CD4-positive, alpha-beta T cell treated with Interleukin-15 for 1 hour (primary cell): ENCODE measurements at regions not wholly inside any gene's neighbourhood (a gene's known extent, or its start where the extent isn't known, plus 50 kb on each side); places are given as distances from the start of the nearest gene placed in this dataset.
A peak's percentile ranks its signal among the peaks of the same experiment; 100 is the strongest.

Source experiments
- DNase-seq: peaks from one replicate; pipeline ENCODE4 v3.0.0-alpha.2; 2020

- DNase-seq: no peak
Observed at GRCh38 chr15:93176065-93176464, 87.1 kb upstream of the RGMA start.

DNA sequence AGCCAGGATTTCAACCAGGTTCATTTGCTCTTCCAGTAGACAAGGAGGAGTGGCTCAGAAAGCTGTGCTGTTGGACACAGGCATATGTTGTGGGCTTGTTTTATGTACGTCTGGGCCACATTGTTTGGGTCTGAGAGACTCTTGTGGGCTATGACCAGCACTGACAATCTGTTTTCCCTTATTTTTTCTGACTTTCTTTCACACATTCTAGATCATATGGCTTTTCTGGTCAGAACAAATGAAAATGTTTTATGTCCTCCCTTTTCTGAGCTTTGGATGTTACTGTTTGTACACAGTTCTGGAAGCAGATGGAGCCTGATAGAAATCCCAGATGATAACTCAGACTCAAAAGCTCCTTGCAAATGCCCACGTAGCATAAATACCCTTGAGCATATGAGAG lies 85.8 kb upstream of the RGMA start:
- DNase-seq: no peak

- no peak for DNase-seq
Observed at GRCh38 chr15:93173369-93173768, 84.4 kb upstream of the RGMA start.

DNA sequence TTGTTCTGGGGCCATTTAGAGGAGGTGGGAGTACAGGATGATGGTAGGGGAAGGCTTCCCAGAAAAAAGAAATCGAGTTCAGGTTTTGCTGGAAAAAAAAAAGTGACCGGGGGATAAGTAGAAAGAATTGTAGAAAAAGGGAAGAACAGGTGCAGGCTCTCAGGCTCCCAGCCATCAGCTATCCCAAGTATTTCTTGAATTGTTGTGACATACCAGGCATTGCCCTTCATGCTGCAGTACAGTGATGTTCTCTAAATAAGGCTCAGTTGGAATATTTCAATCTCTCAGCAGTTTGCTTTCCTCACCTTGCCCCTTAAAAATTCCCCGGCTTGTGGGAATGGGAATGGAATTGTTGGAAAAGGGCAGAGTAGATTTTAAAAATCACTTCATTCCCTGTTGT lies 82.5 kb upstream of the RGMA start:
- DNase-seq: no peak

GRCh38 chr15:93170329-93170728 lies 81.3 kb upstream of the RGMA start:
- no peak for DNase-seq

DNA sequence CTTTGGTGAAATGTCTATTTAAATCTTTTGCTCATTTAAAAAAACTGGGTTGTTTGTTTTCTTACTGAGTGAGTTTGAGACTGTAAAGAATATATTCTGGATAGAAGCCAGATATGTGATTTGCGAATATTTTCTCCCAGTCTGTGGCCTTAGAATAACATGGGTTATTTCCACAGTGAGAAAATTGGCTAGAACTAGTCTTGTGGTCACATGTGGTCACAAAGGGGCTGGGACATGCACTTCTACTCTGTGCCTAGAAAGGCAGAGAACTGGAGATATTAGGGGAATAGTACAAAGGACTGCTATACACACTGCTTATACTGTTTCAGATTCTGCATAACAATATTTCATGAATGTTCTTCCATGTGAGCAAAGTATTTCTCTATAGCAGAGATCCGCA lies 79.9 kb upstream of the RGMA start:
- no peak for DNase-seq

DNA sequence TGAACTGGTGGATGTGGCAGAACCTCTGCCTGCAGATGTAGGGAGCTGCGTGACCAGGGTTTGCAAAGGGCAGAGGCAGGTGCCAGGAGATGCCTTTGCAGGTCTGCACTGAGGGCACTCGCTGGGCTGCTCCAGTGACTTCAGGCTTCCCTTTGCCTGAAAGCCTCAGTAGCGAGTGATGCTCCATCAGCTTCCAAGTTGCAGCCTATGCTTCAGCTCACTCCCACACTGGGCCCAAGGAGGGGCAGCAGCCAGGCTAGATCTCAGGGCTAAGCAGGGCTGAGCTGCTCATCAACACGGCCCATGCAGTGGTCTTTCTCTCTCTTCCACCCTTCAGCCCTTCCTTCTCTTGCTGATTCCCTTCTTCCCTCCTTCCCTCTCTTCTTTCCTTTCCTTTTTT lies 78.3 kb upstream of the RGMA start:
- DNase-seq: no peak

DNA sequence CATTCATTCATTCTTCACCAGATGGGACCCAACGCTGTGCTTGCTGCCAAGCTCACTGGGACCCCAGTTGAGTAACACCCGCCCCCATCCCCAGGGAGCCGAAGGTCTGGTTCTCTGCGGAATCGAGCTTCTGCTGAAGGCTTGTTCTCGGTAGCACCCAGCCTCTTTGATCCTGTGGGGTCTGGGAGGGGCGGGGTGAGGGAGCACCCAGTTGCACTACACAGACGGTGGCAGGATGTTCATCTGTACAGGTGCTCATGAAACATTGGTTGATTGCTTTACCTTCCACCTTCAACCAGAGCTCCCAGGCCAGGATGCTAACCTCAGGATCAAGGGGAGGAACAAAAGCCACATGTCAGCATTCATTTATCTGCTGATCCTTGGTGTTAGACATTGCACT lies 77.7 kb upstream of the RGMA start:
- no peak for DNase-seq

DNA sequence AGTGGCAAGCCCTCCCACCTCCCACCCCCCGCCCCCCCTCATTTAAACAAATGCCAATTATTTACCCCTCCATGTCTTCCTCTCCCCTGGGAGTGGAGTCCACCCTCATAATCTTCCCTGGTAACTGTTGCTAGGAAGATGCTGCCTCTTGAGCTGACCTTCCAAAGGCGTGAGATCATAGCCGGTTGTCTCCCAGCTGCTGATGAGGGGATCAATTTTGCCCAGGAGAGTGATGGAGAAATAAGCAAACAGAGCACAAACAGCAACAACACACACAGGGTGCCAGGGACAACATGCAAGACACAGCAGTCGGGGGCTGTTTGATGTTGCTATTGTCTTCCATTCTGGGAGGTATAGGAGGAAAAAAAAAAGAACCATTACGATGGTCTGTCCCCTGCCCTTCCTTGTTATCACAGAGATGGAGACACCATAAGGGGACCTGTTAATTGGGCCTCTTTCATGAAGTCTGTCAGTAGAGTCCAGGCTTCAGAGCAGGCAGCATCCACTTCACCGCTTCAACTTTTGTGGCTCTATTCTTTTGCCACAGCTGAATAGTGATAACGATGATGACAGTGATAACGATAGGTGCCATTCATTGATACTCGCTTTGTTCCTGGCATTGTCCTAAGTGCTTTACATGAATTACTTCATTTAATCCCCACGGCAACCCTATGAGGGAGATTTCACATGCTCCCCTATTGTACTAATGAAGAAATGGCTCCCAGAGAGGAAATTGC lies 76.9 kb upstream of the RGMA start:
- no peak for DNase-seq

GRCh38 chr15:93164409-93164808 lies 75.4 kb upstream of the RGMA start:
- DNase-seq: no peak

DNA sequence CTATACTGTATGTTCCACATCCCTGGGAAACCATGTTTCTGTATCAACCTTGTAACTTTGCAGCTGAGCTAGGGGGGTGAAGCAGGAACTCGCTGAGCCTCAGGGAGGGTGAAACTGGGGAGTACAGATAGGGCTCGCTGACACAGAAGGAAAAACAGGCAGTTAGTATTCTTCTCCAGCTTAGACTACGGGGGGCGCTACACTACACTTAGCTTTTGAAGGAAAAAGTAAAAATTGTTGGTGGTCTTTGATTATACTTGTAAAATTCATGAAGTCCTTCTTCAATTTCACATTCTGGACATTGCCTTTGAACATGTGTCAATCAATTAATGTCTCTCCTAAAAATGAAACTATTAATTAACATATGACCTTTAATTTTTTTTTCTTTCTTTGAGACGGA lies 73.5 kb upstream of the RGMA start:
- no peak for DNase-seq

DNA sequence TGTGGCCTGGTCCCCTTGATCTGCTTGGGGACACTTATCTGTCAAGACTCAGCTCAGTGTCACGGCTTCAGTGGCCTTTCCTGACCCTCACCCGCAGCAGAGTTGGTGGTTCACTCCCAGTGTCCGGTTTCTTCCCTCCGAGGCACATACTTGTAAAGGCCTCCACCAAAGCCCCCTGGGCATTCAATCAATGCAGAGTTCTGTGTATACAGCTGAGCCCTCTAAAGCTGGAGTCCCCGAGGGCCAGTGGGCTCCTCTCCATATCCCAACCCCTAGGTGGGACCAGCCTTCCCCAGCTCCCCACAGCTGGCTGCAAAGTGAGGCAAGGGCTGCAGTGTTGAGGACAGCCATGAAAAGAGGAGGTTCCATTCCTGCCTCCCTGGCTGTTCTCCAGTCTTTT lies 70.9 kb upstream of the RGMA start:
- no peak for DNase-seq

DNA sequence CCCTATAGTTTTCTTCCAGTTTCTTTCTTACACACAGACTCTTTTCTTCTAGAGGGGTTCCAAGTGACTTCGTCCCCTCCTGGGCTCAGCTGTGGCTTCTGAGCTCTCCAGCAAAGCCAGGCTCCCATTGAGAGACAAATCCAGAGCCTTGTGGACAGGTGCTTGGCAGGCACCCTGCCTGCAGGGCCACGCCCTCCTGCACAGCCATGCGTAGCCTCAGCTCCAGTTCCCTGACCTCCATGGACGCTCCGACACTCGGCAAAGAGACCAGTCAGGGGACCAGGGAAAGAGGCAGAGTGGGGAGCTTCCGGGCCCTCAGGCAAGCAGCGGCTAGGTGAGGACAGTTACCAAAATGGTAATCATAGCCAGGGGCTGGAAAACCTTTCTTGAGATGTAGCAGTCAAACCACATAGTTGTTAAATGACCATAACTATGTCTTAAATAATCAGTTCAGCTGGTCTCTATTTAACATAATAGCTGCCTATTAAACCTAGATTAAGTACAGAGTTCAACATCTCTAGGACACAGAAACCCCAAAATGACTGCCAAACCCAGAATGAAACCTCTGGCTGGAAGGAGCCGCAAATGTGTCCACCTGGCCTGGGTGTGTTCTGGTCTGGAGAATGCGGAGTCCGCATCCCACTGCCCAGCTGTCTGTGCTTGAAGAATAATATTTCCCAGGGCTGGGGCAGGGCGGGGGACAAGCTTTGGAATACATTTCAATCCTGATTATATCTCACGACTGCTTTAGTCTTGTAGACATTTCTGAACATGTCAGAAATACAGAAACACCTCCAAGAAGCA lies 69.3 kb upstream of the RGMA start:
- DNase-seq: no peak

- no peak for DNase-seq
Observed at GRCh38 chr15:93154666-93155065, 65.7 kb upstream of the RGMA start.

DNA sequence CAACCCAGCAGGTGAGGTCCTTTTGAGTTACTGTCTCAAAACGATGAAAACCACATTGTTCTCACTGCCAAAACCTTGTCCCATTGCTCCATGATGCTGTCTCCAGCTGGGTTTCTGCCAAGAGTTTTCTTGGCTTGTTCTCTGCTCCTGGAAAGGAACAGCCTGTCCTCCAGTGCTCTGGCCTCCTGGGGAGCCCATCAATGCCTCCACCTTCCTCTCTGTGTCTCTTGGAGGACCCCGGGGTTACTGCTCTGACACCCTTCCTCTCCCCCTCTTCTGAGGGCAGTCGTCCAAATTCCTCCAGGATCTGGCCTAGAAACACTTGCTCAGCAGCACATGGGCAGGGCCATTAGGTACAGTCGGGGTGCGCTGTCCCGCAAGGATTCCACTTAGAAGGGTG lies 63.9 kb upstream of the RGMA start:
- no peak for DNase-seq

GRCh38 chr15:93152360-93152759 lies 63.3 kb upstream of the RGMA start:
- peak; percentile 47 for DNase-seq

DNA sequence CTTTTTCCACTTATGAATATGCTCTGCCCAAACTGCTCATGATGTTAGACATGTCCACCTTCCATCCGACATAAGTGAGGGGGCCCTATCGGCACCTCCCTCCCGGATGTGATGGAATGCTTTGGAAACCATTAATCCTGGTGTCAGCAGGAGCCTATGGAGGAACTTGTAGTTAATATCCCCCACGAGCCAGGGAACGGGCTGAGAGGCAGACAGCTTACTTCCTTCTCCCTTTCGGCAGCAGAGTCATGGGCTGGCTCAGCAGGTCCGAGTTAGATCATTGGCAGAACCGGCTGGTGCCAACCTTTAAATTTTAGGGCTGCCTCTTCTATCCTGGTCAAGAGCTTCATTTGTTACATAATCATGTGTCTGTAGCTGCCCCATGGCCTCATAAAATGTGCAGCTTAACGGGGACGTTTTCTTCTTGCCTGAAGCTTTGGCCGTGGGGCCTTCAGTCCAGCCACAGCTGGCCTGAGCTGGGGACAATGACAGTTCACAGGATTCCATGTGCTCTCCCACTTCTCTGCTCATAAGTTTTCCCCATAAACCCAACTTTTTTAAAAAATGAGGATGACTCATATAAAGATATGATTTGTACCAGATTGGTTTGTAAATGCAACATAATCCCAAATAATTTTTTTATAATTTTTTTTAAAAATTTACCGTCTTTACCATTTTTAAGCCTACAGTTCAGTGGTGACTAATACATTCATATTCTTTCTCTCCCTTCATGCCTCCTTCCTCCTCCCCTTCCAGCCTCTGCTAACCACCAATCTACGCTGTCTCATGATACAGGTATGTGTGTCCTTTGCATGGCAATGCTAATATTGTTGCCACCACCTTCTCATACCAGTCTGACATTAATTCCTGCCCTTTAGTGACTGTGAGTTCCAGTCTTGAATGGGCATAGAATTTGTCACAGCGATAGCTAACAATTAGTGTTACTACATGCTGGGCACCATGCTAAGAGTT lies 62.2 kb upstream of the RGMA start:
- DNase-seq: peak; percentile 18

DNA sequence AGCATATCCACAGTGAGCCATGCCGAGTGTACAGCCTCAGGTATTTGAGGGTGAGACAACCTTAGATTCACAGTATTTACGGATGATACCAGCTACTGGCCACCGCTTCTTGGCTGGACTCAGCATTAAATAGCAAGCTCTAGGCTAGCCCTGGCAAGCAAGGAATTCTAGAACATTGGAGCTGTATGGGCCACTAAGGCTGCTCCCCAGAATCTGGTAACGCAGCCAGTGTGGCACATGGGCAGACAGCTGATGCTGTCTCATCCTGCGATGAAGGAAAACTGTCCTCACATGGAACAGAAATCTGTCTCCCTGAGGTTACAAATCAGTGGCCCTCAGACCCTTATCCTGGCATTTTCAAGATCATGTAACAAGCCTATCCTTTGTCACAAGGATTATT lies 57.6 kb upstream of the RGMA start:
- DNase-seq: no peak

- no peak for DNase-seq
Observed at GRCh38 chr15:93146196-93146595, 57.2 kb upstream of the RGMA start.

- DNase-seq: no peak
Observed at GRCh38 chr15:93144463-93145236, 55.6 kb upstream of the RGMA start.

DNA sequence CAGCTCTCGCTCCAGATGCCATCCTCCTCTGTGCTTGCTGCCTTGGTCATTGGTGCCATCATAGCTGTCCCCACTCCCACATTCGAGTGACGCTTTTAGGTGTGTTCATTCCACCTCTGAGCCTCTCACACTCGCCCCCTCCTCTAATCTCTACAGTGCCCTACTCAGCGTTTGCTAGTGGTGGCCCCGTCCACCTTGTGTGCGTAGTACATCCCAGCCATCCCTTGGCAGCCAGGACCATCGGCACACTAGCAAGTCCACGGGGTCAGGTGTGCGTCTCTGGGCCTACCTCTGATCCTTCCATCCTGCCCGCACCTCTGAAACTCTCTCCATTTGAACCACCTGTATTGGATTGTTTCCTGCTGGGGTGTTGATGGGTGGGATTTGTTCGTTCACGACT lies 54.2 kb upstream of the RGMA start:
- no peak for DNase-seq

GRCh38 chr15:93141371-93141794 lies 52.4 kb upstream of the RGMA start:
- DNase-seq: peak; percentile 20

GRCh38 chr15:93139436-93139835 lies 50.4 kb upstream of the RGMA start:
- no peak for DNase-seq
